GM10266 (cell line): ENCODE measurements at regions not wholly inside any gene's neighbourhood (a gene's known extent, or its start where the extent isn't known, plus 50 kb on each side); places are given as distances from the start of the nearest gene placed in this dataset.

ENCODE experiments used
- DNase-seq: peaks from one replicate; pipeline ENCODE4 v3.0.0; 2012; ENCODE audit errors: extremely low spot score
- TF ChIP-seq, protein P1 (sequence below): IDR thresholded peaks from 2 replicates; pipeline ENCODE4 v1.5.1; 2012; ENCODE audit warnings: mild to moderate bottlenecking, low read depth; ENCODE audit not compliant: control insufficient read depth, insufficient read depth; ENCODE audit errors: missing control alignments

DNA sequence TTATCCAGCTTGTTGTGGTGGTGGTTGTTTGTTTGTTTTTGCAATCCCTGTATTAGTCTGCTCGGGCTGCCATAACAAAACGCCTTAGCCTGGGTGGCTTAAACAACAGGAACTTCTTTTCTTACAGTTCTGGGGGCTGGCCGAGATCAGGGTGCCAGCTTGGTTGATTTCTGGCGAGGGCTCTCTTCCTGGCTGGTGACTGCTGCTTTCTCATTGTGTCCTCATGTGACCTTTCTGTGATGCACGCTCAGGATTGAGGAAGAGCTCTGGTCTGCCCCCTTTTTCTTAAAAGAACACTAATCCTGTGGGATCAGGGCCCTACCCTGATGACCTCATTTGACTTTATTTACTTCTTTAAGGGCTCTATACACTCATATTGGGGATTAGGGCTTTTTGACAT is 107.1 kb upstream of the NRP1 start:
- TF ChIP-seq, protein P1, sequence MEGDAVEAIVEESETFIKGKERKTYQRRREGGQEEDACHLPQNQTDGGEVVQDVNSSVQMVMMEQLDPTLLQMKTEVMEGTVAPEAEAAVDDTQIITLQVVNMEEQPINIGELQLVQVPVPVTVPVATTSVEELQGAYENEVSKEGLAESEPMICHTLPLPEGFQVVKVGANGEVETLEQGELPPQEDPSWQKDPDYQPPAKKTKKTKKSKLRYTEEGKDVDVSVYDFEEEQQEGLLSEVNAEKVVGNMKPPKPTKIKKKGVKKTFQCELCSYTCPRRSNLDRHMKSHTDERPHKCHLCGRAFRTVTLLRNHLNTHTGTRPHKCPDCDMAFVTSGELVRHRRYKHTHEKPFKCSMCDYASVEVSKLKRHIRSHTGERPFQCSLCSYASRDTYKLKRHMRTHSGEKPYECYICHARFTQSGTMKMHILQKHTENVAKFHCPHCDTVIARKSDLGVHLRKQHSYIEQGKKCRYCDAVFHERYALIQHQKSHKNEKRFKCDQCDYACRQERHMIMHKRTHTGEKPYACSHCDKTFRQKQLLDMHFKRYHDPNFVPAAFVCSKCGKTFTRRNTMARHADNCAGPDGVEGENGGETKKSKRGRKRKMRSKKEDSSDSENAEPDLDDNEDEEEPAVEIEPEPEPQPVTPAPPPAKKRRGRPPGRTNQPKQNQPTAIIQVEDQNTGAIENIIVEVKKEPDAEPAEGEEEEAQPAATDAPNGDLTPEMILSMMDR, result no peak
- DNase-seq, result no peak

DNA sequence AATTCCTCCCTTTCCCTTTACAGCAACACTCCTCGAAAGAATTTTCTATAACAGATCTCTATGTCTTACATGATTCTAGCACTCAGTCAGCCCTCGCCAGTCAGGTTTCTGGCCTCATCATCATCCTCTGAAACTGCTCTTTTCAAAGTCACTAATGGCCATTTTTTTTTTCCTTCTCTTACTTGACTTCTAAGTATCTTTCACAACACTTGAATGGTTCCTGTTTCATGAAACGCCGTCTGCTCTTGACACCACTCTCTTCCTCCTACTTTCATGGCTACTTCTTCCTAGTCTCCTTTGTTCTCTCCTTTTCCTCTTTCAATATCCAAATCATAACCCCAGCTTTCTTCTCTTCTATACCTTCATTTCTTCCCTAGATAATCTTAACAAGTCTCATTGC is 100.5 kb upstream of the NRP1 start:
- DNase-seq, result no peak

GRCh38 chr10:33428682-33429081 is 94.2 kb upstream of the NRP1 start:
- TF ChIP-seq, protein P1, result no peak
- DNase-seq, result no peak

More for the DNA sequence above, 100.5 kb upstream of the NRP1 start:
- TF ChIP-seq, protein P1, result no peak

- TF ChIP-seq, protein P1, result no peak
- DNase-seq, result no peak
These were observed 88.7 kb upstream of the NRP1 start for GRCh38 chr10:33423154-33423529.

DNA sequence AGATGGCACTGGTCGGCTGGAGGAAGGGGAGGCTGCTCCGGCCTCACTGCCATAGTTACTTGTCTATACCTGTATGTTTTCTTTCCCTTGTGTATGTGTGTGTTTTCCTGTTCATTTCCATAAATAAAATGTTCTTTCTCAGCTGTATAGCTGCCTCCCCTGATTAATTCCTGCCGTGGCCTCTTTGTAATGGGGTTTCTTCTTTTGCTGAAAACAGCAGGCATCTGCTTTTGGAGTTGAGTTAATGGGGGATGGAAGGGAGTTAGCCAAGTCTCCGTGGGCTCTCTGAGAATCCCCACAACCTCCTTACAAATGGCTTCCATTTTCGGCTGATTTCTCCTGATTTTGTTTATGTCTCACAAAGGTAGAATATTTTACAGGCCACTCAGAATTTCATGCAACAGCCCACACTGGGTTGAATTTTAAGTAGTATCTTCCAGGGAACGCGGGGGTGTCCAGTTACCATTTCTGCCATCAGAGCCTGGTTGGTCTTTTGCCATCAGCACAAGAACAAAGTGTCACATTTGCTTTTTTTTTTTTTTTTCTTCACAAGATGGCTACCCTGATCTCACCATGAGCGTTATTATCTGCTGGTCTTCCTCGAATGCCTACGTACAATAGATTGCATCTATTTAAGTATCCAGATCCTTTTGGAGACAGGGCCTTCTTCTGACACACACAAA is 88.1 kb upstream of the NRP1 start:
- DNase-seq, result no peak
- TF ChIP-seq, protein P1, result no peak

DNA sequence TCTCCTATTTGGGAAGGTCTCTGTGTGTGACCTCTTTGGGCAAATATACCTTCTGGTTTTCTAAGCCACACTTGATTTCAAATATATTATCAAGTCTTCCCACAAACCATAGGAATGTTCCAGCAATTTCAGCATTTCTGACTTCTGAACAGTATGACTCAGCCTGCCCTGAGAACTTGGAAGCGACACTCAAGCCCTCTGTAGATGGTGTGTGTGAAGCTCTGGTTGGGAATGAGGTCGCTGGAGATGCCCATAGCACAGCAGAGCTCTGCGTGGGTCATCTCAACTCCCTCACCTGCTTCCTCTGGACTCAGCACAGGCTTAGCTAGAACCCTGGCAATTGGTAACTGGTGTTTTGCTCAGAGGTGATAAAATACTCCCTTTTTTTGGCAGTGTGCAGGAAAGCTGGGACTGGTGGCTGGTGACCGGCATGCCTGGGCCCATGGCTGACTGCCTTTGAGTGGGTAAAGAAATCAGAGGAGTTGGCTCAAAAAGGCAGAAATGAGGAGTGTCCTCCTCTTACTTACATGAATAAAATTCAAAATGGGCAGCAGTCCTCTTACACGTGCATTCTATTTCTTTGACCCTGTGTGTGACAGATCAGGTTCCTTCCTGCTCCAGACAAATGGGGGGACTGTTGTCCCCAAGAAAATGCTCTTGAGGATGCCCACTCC is 87.5 kb upstream of the NRP1 start:
- no peak for DNase-seq
- TF ChIP-seq, protein P1, result no peak

- DNase-seq, result no peak
- TF ChIP-seq, protein P1, result no peak
These were observed 84.8 kb upstream of the NRP1 start for GRCh38 chr10:33419311-33419710.
